Ovary (tissue), 7 donors: ENCODE measurements at regions not wholly inside any gene's neighbourhood (a gene's known extent, or its start where the extent isn't known, plus 50 kb on each side); places are given as distances from the start of the nearest gene placed in this dataset.

ENCODE experiments used
- DNase-seq, 5 donors: peaks; one replicate each; pipeline ENCODE4 v3.0.0-alpha.2; 2019 to 2020
- H3K27ac ChIP-seq, 2 donors: fragments of 200-600 bp; one replicate each; pipeline versions ENCODE4 v1.5.1 to v1.8.0; 2019 to 2022
- H3K27me3 ChIP-seq: fragments of 200-600 bp; one replicate; pipeline ENCODE4 v1.8.0; 2022
- H3K36me3 ChIP-seq: fragments of 200-600 bp; sonication (generic); one replicate; pipeline ENCODE4 v1.5.1; 2019
- H3K4me1 ChIP-seq: one replicate; pipeline ENCODE4 v1.8.1; 2013; ENCODE audit warnings: mild to moderate bottlenecking, moderate library complexity; ENCODE audit not compliant: insufficient read depth
- H3K4me3 ChIP-seq: fragments of 200-600 bp; sonication (generic); one replicate; pipeline ENCODE4 v1.5.1; 2017
- H3K9me3 ChIP-seq, 2 donors: fragments of 200-600 bp in 1 of 2; sonication (generic) in 1 of 2; one replicate each; pipeline versions ENCODE4 v1.5.1 to v1.8.1; 2013 to 2019; ENCODE audit warnings: mild to moderate bottlenecking in 1 of 2, moderate library complexity in 1 of 2
- CTCF ChIP-seq, 3 donors: fragments of 450-650 bp in 2 of 3; fragments of 200-600 bp in 1 of 3; IDR thresholded peaks; one replicate each; pipeline versions ENCODE4 v1.5.1 to v1.8.0; 2016 to 2022; ENCODE audit warnings: antibody characterized with exemption in 3 of 3, mild to moderate bottlenecking in 1 of 3
- EP300 ChIP-seq: sonication (generic); formaldehyde crosslinking; IDR thresholded peaks from one replicate; pipeline ENCODE4 v1.6.1; 2017; ENCODE audit warnings: antibody characterized with exemption
- POLR2A ChIP-seq: fragments of 450-650 bp; IDR thresholded peaks from one replicate; pipeline ENCODE4 v1.6.1; 2017; ENCODE audit warnings: antibody characterized with exemption, mild to moderate bottlenecking, moderate library complexity
- WGBS, 3 donors: extraction: QIAGEN DNeasy Blood & Tissue Kit in 1 of 3; methylation state at CpG; one replicate each; pipeline versions ENCODE4 v1.1.5 to v1.1.7; 2013 to 2017; 5-methylcytosine and 5-hydroxymethylcytosine counted together
- intact Hi-C, 4 donors: fragments of 100-400 bp; cut with DNase I; formaldehyde crosslinking; loops; one replicate each; pipeline versions ENCODE4 v1.11.0 to v1.15.1; 2022 to 2023
- donor health status: DM: no; HTN: no; CAD: no; lungs with moderate emphysema.
- donor health status: DM: no; HTN: no; CAD: no.
- donor health status: Bipolar disorder and iron deficiency.
- donor health status: DM: no; HTN: no; CAD: no.
- donor health status: DM: yes; HTN: yes; CAD: no.

GRCh38 chrX:15973946-15974345, 119.3 kb upstream of the AP1S2 start:
- intact Hi-C loops: no loop called here
- 59 to 79% (median 62%) methylated on average over 3 of the region's 3 CpGs for WGBS, 3 donors
- TF ChIP-seq EP300: no peak
- no peak for TF ChIP-seq POLR2A
- TF ChIP-seq CTCF (IDR thresholded peaks at IDR 0.05): no peak

GRCh38 chrX:15973299-15973698, 118.7 kb upstream of the AP1S2 start:
- H3K27me3 ChIP-seq: no peaks in the 10 kb centered on the region
- H3K9me3 ChIP-seq: no peaks in the 10 kb centered on the region
- H3K4me1 ChIP-seq: no peaks in the 10 kb centered on the region
- H3K4me3 ChIP-seq: no peak overlapping the region
- WGBS, 3 donors: 41 to 48% (median 42%) methylated on average over 2 of the region's 2 CpGs
- no peak for DNase-seq
- TF ChIP-seq EP300 (no peak), CTCF (IDR thresholded peaks at IDR 0.05) (no peak), POLR2A (no peak)
- no peaks in the 10 kb centered on the region for H3K36me3 ChIP-seq
- H3K27ac ChIP-seq: no peak overlapping the region
- intact Hi-C loops: no loop called here

More at GRCh38 chrX:15973946-15974345, 119.3 kb upstream of the AP1S2 start:
- no peaks in the 10 kb centered on the region for H3K9me3 ChIP-seq
- no peaks in the 10 kb centered on the region for H3K4me1 ChIP-seq
- no peak for DNase-seq
- H3K27me3 ChIP-seq: no peaks in the 10 kb centered on the region
- no peak overlapping the region for H3K4me3 ChIP-seq
- H3K36me3 ChIP-seq: no peaks in the 10 kb centered on the region
- H3K27ac ChIP-seq: no peak overlapping the region

GRCh38 chrX:15971696-15972095, 117.1 kb upstream of the AP1S2 start:
- Histone ChIP-seq H3K9me3 (no peaks in the 10 kb centered on the region), H3K36me3 (no peaks in the 10 kb centered on the region), H3K27ac (no peak overlapping the region), H3K27me3 (no peaks in the 10 kb centered on the region), H3K4me3 (no peak overlapping the region), H3K4me1 (no peaks in the 10 kb centered on the region)
- TF ChIP-seq CTCF (IDR thresholded peaks at IDR 0.05) (no peak), EP300 (no peak), POLR2A (no peak)
- DNase-seq: no peak
- 67 to 74% (median 72%) methylated on average over 4 of the region's 4 CpGs for WGBS, 3 donors
- intact Hi-C loops: no loop called here

- no peaks in the 10 kb centered on the region for H3K4me1 ChIP-seq
- no peaks in the 10 kb centered on the region for H3K9me3 ChIP-seq
- H3K27me3 ChIP-seq: no peaks in the 10 kb centered on the region
- 68 to 82% (median 73%) methylated on average over 1 of the region's 1 CpG for WGBS, 3 donors
- H3K27ac ChIP-seq: no peak overlapping the region
- no peaks in the 10 kb centered on the region for H3K36me3 ChIP-seq
- no peak overlapping the region for H3K4me3 ChIP-seq
- TF ChIP-seq EP300 (no peak), CTCF (IDR thresholded peaks at IDR 0.05) (no peak), POLR2A (no peak)
- intact Hi-C loops: no loop called here
- no peak for DNase-seq
These were observed 109.2 kb upstream of the AP1S2 start for GRCh38 chrX:15963858-15964257.

GRCh38 chrX:15960237-15960636, 105.6 kb upstream of the AP1S2 start:
- DNase-seq: no peak
- no peaks in the 10 kb centered on the region for H3K36me3 ChIP-seq
- no peaks in the 10 kb centered on the region for H3K4me1 ChIP-seq
- TF ChIP-seq EP300 (no peak), POLR2A (no peak), CTCF (IDR thresholded peaks at IDR 0.05) (no peak)
- no peak overlapping the region for H3K4me3 ChIP-seq
- no peak overlapping the region for H3K27ac ChIP-seq
- intact Hi-C loops: no loop called here
- no peaks in the 10 kb centered on the region for H3K9me3 ChIP-seq
- no peaks in the 10 kb centered on the region for H3K27me3 ChIP-seq
- WGBS, 3 donors: 87 to 91% (median 91%) methylated on average over 2 of the region's 2 CpGs
